H1 (cell line): ENCODE measurements at regions not wholly inside any gene's neighbourhood (a gene's known extent, or its start where the extent isn't known, plus 50 kb on each side); places are given as distances from the start of the nearest gene placed in this dataset.

Source experiments
- CTCF ChIA-PET: fragments of 300-600 bp; sonication (Branson Sonifier 250); formaldehyde crosslinking; loops from one replicate; lab custom pipeline; 2021; ENCODE audit not compliant: partially characterized antibody; lab: Charles Lee
- POLR2A ChIA-PET: fragments of 300-600 bp; sonication (Branson Sonifier 250); formaldehyde crosslinking; loops from one replicate; lab custom pipeline; 2021; ENCODE audit warnings: inconsistent platforms; ENCODE audit not compliant: partially characterized antibody; lab: Charles Lee
- DNase-seq, 2 experiments: peaks; one replicate each; pipeline versions ENCODE4 v3.0.0 to v3.0.0-alpha.2; 2010 to 2022; ENCODE audit warnings: low spot score in 2 of 2, low read depth in 1 of 2, mixed read lengths in 1 of 2
- FAIRE-seq: peaks from 2 replicates; lab custom pipeline; 2011; peaks lifted over from hg19 to GRCh38; lab: Jason Lieb, UNC
- H2AFZ ChIP-seq: 2 replicates; pipeline ENCODE4 v1.8.1; 2012; ENCODE audit warnings: low read length, inconsistent platforms
- H2AK5ac ChIP-seq: 2 replicates; pipeline ENCODE4 v1.6.1; 2013; ENCODE audit warnings: low read depth, low read length
- H2BK120ac ChIP-seq: replicated peaks from 2 replicates; pipeline ENCODE3; 2013; ENCODE audit warnings: low read depth, low read length, inconsistent platforms
- H2BK12ac ChIP-seq: 2 replicates; pipeline ENCODE4 v1.6.1; 2013; ENCODE audit warnings: low read depth, low read length
- H2BK15ac ChIP-seq: 2 replicates; pipeline ENCODE4 v1.6.1; 2013; ENCODE audit warnings: low read length
- H2BK20ac ChIP-seq: 2 replicates; pipeline ENCODE4 v1.6.1; 2013; ENCODE audit warnings: low read length
- H2BK5ac ChIP-seq: 2 replicates; pipeline ENCODE4 v1.6.1; 2013; ENCODE audit warnings: low read depth, low read length
- H3K14ac ChIP-seq: 2 replicates; pipeline ENCODE4 v1.6.1; 2013; ENCODE audit warnings: inconsistent platforms; ENCODE audit not compliant: insufficient read length
- H3K18ac ChIP-seq: 2 replicates; pipeline ENCODE4 v1.6.1; 2013; ENCODE audit warnings: low read length; ENCODE audit errors: extremely low read depth
- H3K23ac ChIP-seq: 2 replicates; pipeline ENCODE4 v1.6.1; 2013; ENCODE audit warnings: inconsistent platforms; ENCODE audit not compliant: insufficient read length
- H3K23me2 ChIP-seq: 2 replicates; pipeline ENCODE4 v1.6.1; 2013; ENCODE audit warnings: low read depth, low read length
- H3K27ac ChIP-seq: 2 replicates; pipeline ENCODE4 v1.6.1; 2011; ENCODE audit warnings: low read depth, low read length, inconsistent platforms
- H3K27me3 ChIP-seq, 4 experiments: replicated peaks in 1 of 4; 1 replicate in 1 of 4; 2 replicates in 3 of 4; pipeline versions ENCODE4 v1.6.1 to v1.8.1; 2011 to 2013; ENCODE audit warnings: low read length in 3 of 4, mild to moderate bottlenecking in 3 of 4, inconsistent platforms in 2 of 4, mixed read lengths in 2 of 4, moderate library complexity in 1 of 4; ENCODE audit not compliant: control insufficient read depth in 3 of 4, insufficient read depth in 3 of 4; ENCODE audit errors: extremely low read depth in 1 of 4
- H3K36me3 ChIP-seq, 4 experiments: 2 replicates each; pipeline versions ENCODE4 v1.6.1 to v1.8.1; 2011 to 2013; ENCODE audit warnings: mild to moderate bottlenecking in 4 of 4, low read length in 3 of 4, moderate library complexity in 2 of 4, control low read depth in 1 of 4, inconsistent platforms in 1 of 4; ENCODE audit not compliant: insufficient read depth in 4 of 4, control insufficient read depth in 2 of 4
- H3K4ac ChIP-seq: replicated peaks from 2 replicates; pipeline ENCODE3; 2013; ENCODE audit warnings: low read length, low read depth, mixed read lengths, inconsistent platforms; ENCODE audit not compliant: insufficient read length
- H3K4me1 ChIP-seq, 4 experiments: replicated peaks in 1 of 4; 1 replicate in 1 of 4; 2 replicates in 3 of 4; pipeline versions ENCODE4 v1.6.1 to v1.8.1; 2011 to 2013; ENCODE audit warnings: low read length in 3 of 4, inconsistent platforms in 2 of 4, mixed read lengths in 1 of 4; ENCODE audit not compliant: insufficient read depth in 4 of 4, control insufficient read depth in 3 of 4
- H3K4me2 ChIP-seq, 2 experiments: 2 replicates each; pipeline versions ENCODE4 v1.6.1 to v1.8.1; 2011 to 2013; ENCODE audit warnings: low read depth in 2 of 2, low read length in 2 of 2, control low read depth in 1 of 2, inconsistent platforms in 1 of 2, mild to moderate bottlenecking in 1 of 2; ENCODE audit not compliant: insufficient read depth in 1 of 2
- H3K4me3 ChIP-seq, 4 experiments: fragments of 200-600, 300-600 bp in 1 of 4; sonication (generic), shearing (Covaris generic), sonication (Bioruptor Twin) in 1 of 4; 2 replicates each; pipeline versions ENCODE4 v1.5.1 to v1.8.1; 2011 to 2016; ENCODE audit warnings: low read length in 4 of 4, low read depth in 3 of 4, control low read depth in 2 of 4, inconsistent platforms in 2 of 4, mild to moderate bottlenecking in 2 of 4, mixed read lengths in 1 of 4, moderate library complexity in 1 of 4; ENCODE audit not compliant: insufficient read depth in 2 of 4; ENCODE audit errors: extremely low read depth in 1 of 4
- H3K56ac ChIP-seq: replicated peaks from 2 replicates; pipeline ENCODE3; 2013; ENCODE audit warnings: low read depth, mild to moderate bottlenecking, mixed read lengths, low read length, inconsistent platforms; ENCODE audit not compliant: insufficient read length
- H3K79me1 ChIP-seq: 2 replicates; pipeline ENCODE4 v1.6.1; 2013; ENCODE audit warnings: low read depth, low read length, control low read depth
- H3K79me2 ChIP-seq, 2 experiments: 2 replicates each; pipeline versions ENCODE4 v1.6.1 to v1.8.1; 2012 to 2013; ENCODE audit warnings: low read length in 2 of 2, mild to moderate bottlenecking in 2 of 2, inconsistent platforms in 1 of 2; ENCODE audit not compliant: insufficient read depth in 2 of 2, control insufficient read depth in 1 of 2
- H3K9ac ChIP-seq, 4 experiments: replicated peaks in 1 of 4; 1 replicate in 1 of 4; 2 replicates in 3 of 4; pipeline versions ENCODE4 v1.6.1 to v1.8.1; 2011 to 2013; ENCODE audit warnings: low read depth in 3 of 4, low read length in 3 of 4, control low read depth in 2 of 4, mild to moderate bottlenecking in 2 of 4, moderate library complexity in 2 of 4, inconsistent platforms in 1 of 4; ENCODE audit errors: extremely low read depth in 1 of 4
- H3K9me3 ChIP-seq, 2 experiments: 2 replicates each; pipeline versions ENCODE4 v1.6.1 to v1.8.1; 2012 to 2013; ENCODE audit warnings: mild to moderate bottlenecking in 2 of 2, moderate library complexity in 2 of 2, control low read depth in 1 of 2, inconsistent platforms in 1 of 2, low read depth in 1 of 2, low read length in 1 of 2, mixed read lengths in 1 of 2; ENCODE audit not compliant: insufficient read depth in 2 of 2
- H4K20me1 ChIP-seq, 2 experiments: replicated peaks in 1 of 2; 2 replicates each; pipeline versions ENCODE3 to v1.8.1; 2011 to 2013; ENCODE audit warnings: inconsistent platforms in 2 of 2, low read length in 2 of 2, mild to moderate bottlenecking in 1 of 2; ENCODE audit not compliant: insufficient read depth in 2 of 2, control insufficient read depth in 1 of 2
- H4K5ac ChIP-seq: 2 replicates; pipeline ENCODE4 v1.6.1; 2013; ENCODE audit warnings: low read length, low read depth, mixed read lengths, inconsistent platforms; ENCODE audit not compliant: insufficient read length
- H4K8ac ChIP-seq: 2 replicates; pipeline ENCODE4 v1.8.0; 2013; ENCODE audit warnings: mild to moderate bottlenecking, moderate library complexity, low read length, inconsistent platforms; ENCODE audit not compliant: insufficient read depth; ENCODE audit errors: extremely low read depth
- H4K91ac ChIP-seq: replicated peaks from 2 replicates; pipeline ENCODE3; 2013; ENCODE audit warnings: low read length, mixed read lengths, inconsistent platforms; ENCODE audit not compliant: insufficient read length
- CBX8 ChIP-seq: fragments of 300-800, 300-1000 bp; sonication (generic); IDR thresholded peaks from 2 replicates; pipeline ENCODE4 v1.7.1; 2016; ENCODE audit warnings: low read depth, low read length, borderline replicate concordance
- CHD1 ChIP-seq: IDR thresholded peaks from 2 replicates; pipeline ENCODE4 v1.6.1; 2012; ENCODE audit warnings: low read depth, low read length, improper control_type of control experiment
- POLR2AphosphoS5 ChIP-seq: IDR thresholded peaks from 2 replicates; pipeline ENCODE4 v1.6.1; 2011; ENCODE audit warnings: low read depth, low read length
- TBP ChIP-seq: IDR thresholded peaks from 2 replicates; pipeline ENCODE4 v1.6.1; 2011; ENCODE audit warnings: low read depth, low read length, improper control_type of control experiment
- YY1 ChIP-seq: IDR thresholded peaks from 2 replicates; pipeline ENCODE4 v1.6.1; 2011; ENCODE audit warnings: low read depth, mild to moderate bottlenecking, low read length
- WGBS, 2 experiments: shearing (Covaris generic) in 1 of 2; methylation state at CpG; one replicate each; pipeline versions ENCODE4 v1.1.6 to v1.1.7; 2013 to 2015; ENCODE audit warnings: low lambda C conversion rate in 2 of 2, mixed read lengths in 2 of 2, inconsistent platforms in 1 of 2, low coverage in 1 of 2, missing lambda C conversion rate in 1 of 2; ENCODE audit not compliant: insufficient replicate concordance in 2 of 2, insufficient coverage in 1 of 2, insufficient read length in 1 of 2; ENCODE audit errors: extremely low coverage in 1 of 2, missing lambda C conversion rate in 1 of 2; 5-methylcytosine and 5-hydroxymethylcytosine counted together

DNA sequence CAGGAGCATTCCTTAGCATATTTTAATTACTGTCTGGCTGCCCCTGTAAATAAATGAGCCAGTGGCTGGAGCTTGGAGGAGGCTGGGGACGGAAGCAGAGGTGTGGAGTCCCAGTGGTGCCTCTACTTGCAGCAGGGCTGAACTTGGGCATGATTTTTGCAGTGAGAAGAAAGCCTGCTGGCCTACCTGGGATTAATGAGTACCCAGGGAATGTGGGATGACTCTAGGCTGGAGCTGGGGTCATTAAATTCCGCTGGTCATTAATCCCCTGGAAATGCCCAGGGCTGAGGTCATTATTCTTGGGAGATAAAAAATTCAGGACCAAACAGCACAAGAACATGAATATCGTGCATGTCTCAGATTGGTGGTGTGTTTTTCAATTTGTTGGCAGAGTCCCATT is 753.3 kb downstream of the VRK1 start:
- no peak overlapping the region for H2AK5ac ChIP-seq
- H3K14ac ChIP-seq = no peak overlapping the region
- H3K18ac ChIP-seq = no peak overlapping the region
- no peak overlapping the region for H3K4me3 ChIP-seq
- no peaks in the 10 kb centered on the region for H3K9me3 ChIP-seq
- H2BK15ac ChIP-seq = no peak overlapping the region
- H3K36me3 ChIP-seq = no peaks in the 10 kb centered on the region
- H3K4ac ChIP-seq = no peak overlapping the region
- FAIRE-seq (no peak), DNase-seq (no peak)
- no peak overlapping the region for H3K56ac ChIP-seq
- POLR2A ChIA-PET = no interaction called here
- no peak overlapping the region for H4K91ac ChIP-seq
- H4K5ac ChIP-seq = no peak overlapping the region
- no peak overlapping the region for H3K4me2 ChIP-seq
- H2BK5ac ChIP-seq = no peak overlapping the region
- H2BK120ac ChIP-seq = no peak overlapping the region
- H4K20me1 ChIP-seq = no peaks in the 10 kb centered on the region
- no peak overlapping the region for H2BK12ac ChIP-seq
- H4K8ac ChIP-seq = no peak overlapping the region
- no peaks in the 10 kb centered on the region; a peak in 2 of 7 replicates for H3K4me1 ChIP-seq
- CTCF ChIA-PET = interaction anchor here (0.7 to 1.6 kb wide), 2 partner anchors 9 to 427 kb away, joined by 3 to 4 read pairs; no protein-coding TSS in a partner anchor
- H3K9ac ChIP-seq = no peak overlapping the region
- no peak overlapping the region for H3K27ac ChIP-seq
- H3K23ac ChIP-seq = no peak overlapping the region
- no peak overlapping the region for H2AFZ ChIP-seq
- WGBS, 2 experiments = 84% methylated on average over 3 of the region's 3 CpGs; no CpG with 5 or more reads in 1 of the 2 experiments
- no peaks in the 10 kb centered on the region for H3K23me2 ChIP-seq
- H3K79me2 ChIP-seq = no peaks in the 10 kb centered on the region
- no peaks in the 10 kb centered on the region for H3K79me1 ChIP-seq
- TF ChIP-seq TBP = no peak
- no peak for TF ChIP-seq CBX8
- TF ChIP-seq POLR2AphosphoS5 = no peak
- TF ChIP-seq CHD1 = no peak
- no peak for TF ChIP-seq YY1
- no peak overlapping the region for H2BK20ac ChIP-seq
- no peaks in the 10 kb centered on the region for H3K27me3 ChIP-seq
